ENCODE measurements at regions not wholly inside any gene's neighbourhood (a gene's known extent, or its start where the extent isn't known, plus 50 kb on each side); places are given as distances from the start of the nearest gene placed in this dataset.
"Not testable (repeated sequence)": the region's sequence is repeated elsewhere in the genome, so short reads cannot be mapped to it uniquely, and the experiment has no call there.

DNA sequence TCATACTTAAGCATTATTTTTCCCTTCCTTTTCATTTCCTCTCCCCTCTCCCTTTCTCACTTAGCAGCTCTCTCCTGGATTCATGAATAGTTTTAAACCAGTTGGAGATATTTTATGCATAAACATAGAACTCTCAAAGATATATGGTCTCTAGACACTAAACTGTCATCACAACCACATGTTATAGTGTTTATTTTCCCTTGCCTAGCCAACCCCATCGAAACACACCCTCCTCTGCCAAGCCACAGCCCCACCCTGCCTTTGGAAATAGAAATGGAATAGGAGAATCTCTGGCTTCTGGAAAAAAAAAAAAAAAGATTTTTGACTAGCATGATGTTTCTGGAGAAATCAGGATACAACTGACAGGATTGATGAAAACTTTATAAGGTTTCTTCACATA lies 64.8 kb upstream of the RBPJ start:
- no peak for DNase-seq (ENCODE audit: low spot score)
- TF ChIP-seq, protein P1, sequence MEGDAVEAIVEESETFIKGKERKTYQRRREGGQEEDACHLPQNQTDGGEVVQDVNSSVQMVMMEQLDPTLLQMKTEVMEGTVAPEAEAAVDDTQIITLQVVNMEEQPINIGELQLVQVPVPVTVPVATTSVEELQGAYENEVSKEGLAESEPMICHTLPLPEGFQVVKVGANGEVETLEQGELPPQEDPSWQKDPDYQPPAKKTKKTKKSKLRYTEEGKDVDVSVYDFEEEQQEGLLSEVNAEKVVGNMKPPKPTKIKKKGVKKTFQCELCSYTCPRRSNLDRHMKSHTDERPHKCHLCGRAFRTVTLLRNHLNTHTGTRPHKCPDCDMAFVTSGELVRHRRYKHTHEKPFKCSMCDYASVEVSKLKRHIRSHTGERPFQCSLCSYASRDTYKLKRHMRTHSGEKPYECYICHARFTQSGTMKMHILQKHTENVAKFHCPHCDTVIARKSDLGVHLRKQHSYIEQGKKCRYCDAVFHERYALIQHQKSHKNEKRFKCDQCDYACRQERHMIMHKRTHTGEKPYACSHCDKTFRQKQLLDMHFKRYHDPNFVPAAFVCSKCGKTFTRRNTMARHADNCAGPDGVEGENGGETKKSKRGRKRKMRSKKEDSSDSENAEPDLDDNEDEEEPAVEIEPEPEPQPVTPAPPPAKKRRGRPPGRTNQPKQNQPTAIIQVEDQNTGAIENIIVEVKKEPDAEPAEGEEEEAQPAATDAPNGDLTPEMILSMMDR (IDR thresholded peaks at IDR 0.05), result no peak
- Histone ChIP-seq H3K4me1 (no peaks in the 10 kb centered on the region), H3K27me3 (no peaks in the 10 kb centered on the region), H3K9me3 (no peaks in the 10 kb centered on the region), H3K36me3 (no peaks in the 10 kb centered on the region), H3K27ac (no peak overlapping the region), H3K4me3 (no peak overlapping the region)

DNA sequence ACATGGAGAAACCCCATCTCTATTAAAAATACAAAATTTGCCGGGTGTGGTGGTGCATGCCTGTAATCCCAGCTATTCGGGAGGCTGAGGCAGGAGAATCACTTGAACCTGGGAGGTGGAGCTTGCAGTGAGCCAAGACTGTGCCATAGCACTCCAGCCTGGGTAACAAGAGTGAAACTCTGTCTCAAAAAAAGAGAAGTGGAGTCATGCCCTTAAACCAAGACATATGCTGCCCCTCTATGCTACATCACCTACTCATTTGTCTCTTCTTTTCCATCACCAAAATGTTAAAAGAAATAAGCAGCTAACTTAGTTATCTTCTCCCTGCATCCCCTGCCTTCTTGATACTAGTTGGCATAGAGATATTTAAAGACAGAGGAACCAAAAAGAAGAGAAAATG lies 63.4 kb upstream of the RBPJ start:
- H3K4me1 ChIP-seq; H3K27me3 ChIP-seq; H3K4me3 ChIP-seq; DNase-seq (ENCODE audit: low spot score); H3K9me3 ChIP-seq; H3K27ac ChIP-seq; H3K36me3 ChIP-seq: not testable (repeated sequence)

DNA sequence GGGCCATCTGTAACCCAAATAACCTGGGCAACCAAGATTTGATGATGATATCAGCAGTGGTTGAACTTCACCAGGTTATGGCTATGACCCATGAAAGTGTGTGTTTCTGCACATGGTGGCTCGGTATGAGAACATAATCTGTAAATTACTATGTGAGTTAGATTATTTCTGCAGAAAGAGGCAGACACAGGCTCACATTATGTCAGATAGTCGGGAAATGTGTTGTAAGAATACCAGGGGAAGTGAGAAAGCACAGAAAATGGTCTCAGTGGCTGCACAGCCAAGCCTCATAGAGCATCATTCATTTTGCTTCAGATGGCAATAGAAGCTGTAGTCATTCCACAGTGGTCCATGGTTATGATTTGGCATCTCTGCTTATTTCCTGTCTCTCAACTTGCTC lies 63.0 kb upstream of the RBPJ start:
- Histone ChIP-seq H3K36me3 (no peaks in the 10 kb centered on the region), H3K27ac (no peak overlapping the region), H3K9me3 (no peaks in the 10 kb centered on the region), H3K27me3 (no peaks in the 10 kb centered on the region), H3K4me3 (no peak overlapping the region), H3K4me1 (no peaks in the 10 kb centered on the region)
- TF ChIP-seq, protein P1 (IDR thresholded peaks at IDR 0.05), result no peak
- no peak for DNase-seq (ENCODE audit: low spot score)

DNA sequence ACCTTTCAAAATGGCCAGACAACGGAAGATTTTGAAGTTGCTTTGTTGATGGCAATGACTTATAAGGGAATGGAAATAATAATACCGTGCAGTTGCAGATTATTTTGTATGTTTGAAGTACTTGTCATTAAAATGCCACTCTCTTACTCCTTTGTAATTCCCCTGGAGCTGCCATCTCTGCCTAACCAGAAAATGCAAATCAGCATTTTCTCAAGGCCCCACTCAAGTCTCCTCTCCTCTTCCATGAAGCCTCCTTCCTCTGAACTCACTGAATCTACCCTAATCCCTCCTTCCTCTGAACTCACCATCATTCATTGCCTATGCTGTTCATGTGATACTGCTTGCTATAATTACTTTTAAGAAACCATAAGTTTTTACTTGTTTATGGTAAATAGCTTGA lies 60.2 kb upstream of the RBPJ start:
- TF ChIP-seq, protein P1 (IDR thresholded peaks at IDR 0.05), result no peak
- Histone ChIP-seq H3K36me3 (no peaks in the 10 kb centered on the region), H3K27ac (no peak overlapping the region), H3K27me3 (no peaks in the 10 kb centered on the region), H3K9me3 (no peaks in the 10 kb centered on the region), H3K4me1 (no peaks in the 10 kb centered on the region), H3K4me3 (no peak overlapping the region)
- no peak for DNase-seq (ENCODE audit: low spot score)

DNA sequence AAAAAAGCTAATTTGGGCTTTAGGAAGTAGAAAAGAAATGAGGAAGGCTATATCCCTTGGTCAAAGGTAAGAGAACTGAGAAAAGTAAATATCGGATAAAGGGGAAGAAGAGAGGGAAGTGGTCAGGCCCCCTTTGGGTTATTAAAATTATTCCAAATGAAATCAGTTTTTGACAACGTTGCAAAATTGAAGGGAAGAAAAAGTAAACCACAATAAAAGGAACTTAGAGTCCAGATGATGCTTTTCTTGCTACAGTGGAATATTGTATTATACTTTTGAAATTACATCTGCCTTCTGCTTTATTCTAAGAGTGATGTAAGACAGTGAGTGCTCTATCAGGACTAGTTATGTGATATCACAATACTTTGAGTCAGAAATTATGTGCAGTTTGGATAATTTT lies 59.4 kb upstream of the RBPJ start:
- no peaks in the 10 kb centered on the region for H3K36me3 ChIP-seq
- H3K4me1 ChIP-seq, result no peaks in the 10 kb centered on the region
- TF ChIP-seq, protein P1 (IDR thresholded peaks at IDR 0.05), result no peak
- DNase-seq (ENCODE audit: low spot score), result no peak
- H3K9me3 ChIP-seq, result no peaks in the 10 kb centered on the region
- H3K4me3 ChIP-seq, result no peak overlapping the region
- no peaks in the 10 kb centered on the region for H3K27me3 ChIP-seq
- no peak overlapping the region for H3K27ac ChIP-seq

DNA sequence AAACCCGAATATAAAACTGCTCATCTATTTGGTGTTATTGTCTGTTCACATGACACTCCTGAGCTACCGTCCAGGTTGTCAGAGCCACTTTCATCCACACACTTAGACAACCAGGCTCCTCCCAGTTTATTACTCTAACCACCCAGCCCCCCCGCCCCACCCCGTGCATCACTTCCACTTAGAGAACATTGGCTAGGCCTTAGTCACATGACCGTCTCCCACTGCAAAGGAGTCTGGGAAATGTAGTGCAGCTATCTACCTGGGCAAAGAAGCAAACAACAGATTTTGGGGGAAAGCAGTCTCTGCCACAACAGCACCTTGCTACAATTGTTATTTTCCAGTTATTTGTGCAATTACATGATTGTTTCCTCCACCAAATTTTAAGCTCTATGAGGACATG lies 57.6 kb upstream of the RBPJ start:
- no peaks in the 10 kb centered on the region for H3K27me3 ChIP-seq
- TF ChIP-seq, protein P1 (IDR thresholded peaks at IDR 0.05), result no peak

More for the DNA sequence above, 57.6 kb upstream of the RBPJ start:
- H3K4me3 ChIP-seq, result no peak overlapping the region
- H3K27ac ChIP-seq, result no peak overlapping the region
- H3K4me1 ChIP-seq, result no peaks in the 10 kb centered on the region
- no peaks in the 10 kb centered on the region for H3K9me3 ChIP-seq
- H3K36me3 ChIP-seq, result no peaks in the 10 kb centered on the region
- DNase-seq (ENCODE audit: low spot score), result no peak
